DND-41 (cell line): ENCODE measurements at regions not wholly inside any gene's neighbourhood (a gene's known extent, or its start where the extent isn't known, plus 50 kb on each side); places are given as distances from the start of the nearest gene placed in this dataset.

Experiments used
- EZH2 ChIP-seq: IDR thresholded peaks from 3 replicates; pipeline ENCODE4 v1.6.1; 2012; ENCODE audit warnings: borderline replicate concordance, low read depth, mild to moderate bottlenecking, moderate library complexity, low read length, inconsistent platforms; ENCODE audit not compliant: severe bottlenecking
- TF ChIP-seq, protein P1 (sequence below): IDR thresholded peaks from 2 replicates; pipeline ENCODE4 v1.5.1; 2012; ENCODE audit warnings: borderline replicate concordance, low read length, moderate library complexity, mild to moderate bottlenecking; ENCODE audit not compliant: poor library complexity, severe bottlenecking; ENCODE audit errors: extremely low read depth

DNA sequence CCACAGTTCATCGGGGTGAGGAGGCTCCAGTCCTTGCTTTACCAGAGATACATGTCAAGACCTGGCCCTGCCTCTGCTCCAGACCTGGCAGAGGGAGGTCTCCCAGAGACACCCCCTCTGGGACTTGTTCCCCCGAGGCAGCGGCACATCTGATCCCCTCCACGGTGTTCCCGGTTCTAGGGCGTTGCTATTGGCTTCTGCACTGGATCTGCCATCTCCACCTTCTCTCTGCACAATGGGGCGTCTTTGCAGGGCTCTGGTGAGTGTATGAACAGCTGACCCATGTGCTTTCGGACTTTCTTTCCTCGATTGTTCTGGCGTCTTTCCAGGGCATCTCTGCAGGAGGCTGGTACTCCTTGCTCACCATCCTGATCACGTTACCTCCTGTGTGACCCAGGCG lies 930.4 kb downstream of the TBC1D22A start:
- TF ChIP-seq, protein P1, sequence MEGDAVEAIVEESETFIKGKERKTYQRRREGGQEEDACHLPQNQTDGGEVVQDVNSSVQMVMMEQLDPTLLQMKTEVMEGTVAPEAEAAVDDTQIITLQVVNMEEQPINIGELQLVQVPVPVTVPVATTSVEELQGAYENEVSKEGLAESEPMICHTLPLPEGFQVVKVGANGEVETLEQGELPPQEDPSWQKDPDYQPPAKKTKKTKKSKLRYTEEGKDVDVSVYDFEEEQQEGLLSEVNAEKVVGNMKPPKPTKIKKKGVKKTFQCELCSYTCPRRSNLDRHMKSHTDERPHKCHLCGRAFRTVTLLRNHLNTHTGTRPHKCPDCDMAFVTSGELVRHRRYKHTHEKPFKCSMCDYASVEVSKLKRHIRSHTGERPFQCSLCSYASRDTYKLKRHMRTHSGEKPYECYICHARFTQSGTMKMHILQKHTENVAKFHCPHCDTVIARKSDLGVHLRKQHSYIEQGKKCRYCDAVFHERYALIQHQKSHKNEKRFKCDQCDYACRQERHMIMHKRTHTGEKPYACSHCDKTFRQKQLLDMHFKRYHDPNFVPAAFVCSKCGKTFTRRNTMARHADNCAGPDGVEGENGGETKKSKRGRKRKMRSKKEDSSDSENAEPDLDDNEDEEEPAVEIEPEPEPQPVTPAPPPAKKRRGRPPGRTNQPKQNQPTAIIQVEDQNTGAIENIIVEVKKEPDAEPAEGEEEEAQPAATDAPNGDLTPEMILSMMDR = no peak
- TF ChIP-seq EZH2 = no peak
